Fibroblast of upper back skin (primary cell): ENCODE measurements at regions not wholly inside any gene's neighbourhood (a gene's known extent, or its start where the extent isn't known, plus 50 kb on each side); places are given as distances from the start of the nearest gene placed in this dataset.

Experiments
- DNase-seq: peaks from one replicate; pipeline ENCODE4 v3.0.0-alpha.2; 2013

- no peak for DNase-seq
Measured at GRCh38 chr2:196362973-196363549, 191.7 kb upstream of the STK17B start.

GRCh38 chr2:196365145-196365544, 193.8 kb upstream of the STK17B start:
- DNase-seq = no peak

GRCh38 chr2:196365923-196366322, 194.5 kb upstream of the STK17B start:
- no peak for DNase-seq

GRCh38 chr2:196367633-196368032, 196.3 kb upstream of the STK17B start:
- no peak for DNase-seq

GRCh38 chr2:196368546-196369225, 197.3 kb upstream of the STK17B start:
- no peak for DNase-seq

- DNase-seq = no peak
Measured at GRCh38 chr2:196369967-196370366, 198.6 kb upstream of the STK17B start.

- DNase-seq = peak; percentile 16
Measured at GRCh38 chr2:196370381-196370780, 199.0 kb upstream of the STK17B start.

- DNase-seq = no peak
Measured at GRCh38 chr2:196372276-196372809, 201.0 kb upstream of the STK17B start.

GRCh38 chr2:196372811-196373664, 201.7 kb upstream of the STK17B start:
- DNase-seq = no peak

GRCh38 chr2:196376984-196377877, 205.9 kb upstream of the STK17B start:
- peak; percentile 83 for DNase-seq

GRCh38 chr2:196379600-196379999, 208.2 kb upstream of the STK17B start:
- DNase-seq = no peak

GRCh38 chr2:196380098-196380497, 208.7 kb upstream of the STK17B start:
- DNase-seq = no peak

- DNase-seq = no peak
Measured at GRCh38 chr2:196380575-196380974, 209.2 kb upstream of the STK17B start.

GRCh38 chr2:196381464-196381863, 210.1 kb upstream of the STK17B start:
- DNase-seq = no peak

GRCh38 chr2:196383799-196384198, 212.4 kb upstream of the STK17B start:
- DNase-seq = no peak

- DNase-seq = no peak
Measured at GRCh38 chr2:196384729-196385128, 213.4 kb upstream of the STK17B start.

- DNase-seq = peak; percentile 64
Measured at GRCh38 chr2:196389670-196390069, 218.3 kb upstream of the STK17B start.

- no peak for DNase-seq
Measured at GRCh38 chr2:196390243-196391148, 219.1 kb upstream of the STK17B start.

- DNase-seq = no peak
Measured at GRCh38 chr2:196391149-196391479, 219.7 kb upstream of the STK17B start.

- DNase-seq = peak; percentile 59
Measured at GRCh38 chr2:196399096-196399495, 227.7 kb upstream of the STK17B start.
